WTC11 (cell line): ENCODE measurements at regions not wholly inside any gene's neighbourhood (a gene's known extent, or its start where the extent isn't known, plus 50 kb on each side); places are given as distances from the start of the nearest gene placed in this dataset.

Experiments used
- CTCF ChIP-seq: fragments of 200-600 bp; IDR thresholded peaks from 2 replicates; pipeline ENCODE4 v1.8.0; 2022; ENCODE audit warnings: antibody characterized with exemption
- E2F1 ChIP-seq: sonication (generic); formaldehyde crosslinking; IDR thresholded peaks from 2 replicates; pipeline ENCODE4 v1.8.0; 2022; ENCODE audit warnings: mild to moderate bottlenecking, missing genetic modification reagents
- USF2 ChIP-seq: sonication (generic); formaldehyde crosslinking; IDR thresholded peaks from 2 replicates; pipeline ENCODE4 v1.8.1; 2023; ENCODE audit warnings: mild to moderate bottlenecking, missing genetic modification reagents, moderate library complexity

GRCh38 chr12:28865776-28866175 is 283.3 kb upstream of the FAR2 start:
- TF ChIP-seq E2F1 (CRISPR knock-in tag), result no peak
- TF ChIP-seq CTCF, result no peak
- TF ChIP-seq USF2 (CRISPR knock-in tag), result no peak
